GF-D8 (cell line): ENCODE measurements at regions not wholly inside any gene's neighbourhood (a gene's known extent, or its start where the extent isn't known, plus 50 kb on each side); places are given as distances from the start of the nearest gene placed in this dataset.
"Not testable (repeated sequence)": the region's sequence is repeated elsewhere in the genome, so short reads cannot be mapped to it uniquely, and the experiment has no call there.

ENCODE experiments used
- DNase-seq: peaks from one replicate; lab custom pipeline; 2025; lab: John Stamatoyannopoulos, UW

GRCh38 chr3:16708285-16708684, 103.1 kb upstream of the DAZL start:
- DNase-seq, result no peak

GRCh38 chr3:16711691-16712090, 106.5 kb upstream of the DAZL start:
- DNase-seq, result not testable (repeated sequence)

- no peak for DNase-seq
These were observed 110.1 kb upstream of the DAZL start for GRCh38 chr3:16715281-16715680.

- DNase-seq, result no peak
These were observed 114.2 kb upstream of the DAZL start for GRCh38 chr3:16719426-16719825.

GRCh38 chr3:16720367-16720940, 115.2 kb upstream of the DAZL start:
- DNase-seq, result no peak

GRCh38 chr3:16721494-16721893, 116.3 kb upstream of the DAZL start:
- no peak for DNase-seq

- DNase-seq, result no peak
These were observed 118.8 kb upstream of the DAZL start for GRCh38 chr3:16723978-16724377.

- DNase-seq, result no peak
These were observed 119.3 kb upstream of the DAZL start for GRCh38 chr3:16724487-16724886.

GRCh38 chr3:16725972-16726371, 120.7 kb upstream of the DAZL start:
- no peak for DNase-seq

GRCh38 chr3:16728770-16729745, 123.8 kb upstream of the DAZL start:
- no peak for DNase-seq

- no peak for DNase-seq
These were observed 133.2 kb upstream of the DAZL start for GRCh38 chr3:16738451-16738850.

GRCh38 chr3:16739541-16740105, 134.4 kb upstream of the DAZL start:
- no peak for DNase-seq

GRCh38 chr3:16740515-16740914, 135.3 kb upstream of the DAZL start:
- DNase-seq, result no peak

- no peak for DNase-seq
These were observed 136.0 kb upstream of the DAZL start for GRCh38 chr3:16741103-16741758.

- DNase-seq, result no peak
These were observed 136.7 kb upstream of the DAZL start for GRCh38 chr3:16741890-16742289.

GRCh38 chr3:16743276-16743675, 138.1 kb upstream of the DAZL start:
- DNase-seq, result no peak

GRCh38 chr3:16759227-16759903, 125.4 kb upstream of the PLCL2 start:
- DNase-seq, result no peak

- no peak for DNase-seq
These were observed 123.2 kb upstream of the PLCL2 start for GRCh38 chr3:16761571-16761970.

GRCh38 chr3:16765661-16766060, 119.1 kb upstream of the PLCL2 start:
- DNase-seq, result no peak

- DNase-seq, result no peak
These were observed 117.7 kb upstream of the PLCL2 start for GRCh38 chr3:16767006-16767405.

GRCh38 chr3:16768014-16768413, 116.7 kb upstream of the PLCL2 start:
- DNase-seq, result no peak

- no peak for DNase-seq
These were observed 115.8 kb upstream of the PLCL2 start for GRCh38 chr3:16768956-16769355.
